ENCODE measurements at regions not wholly inside any gene's neighbourhood (a gene's known extent, or its start where the extent isn't known, plus 50 kb on each side); places are given as distances from the start of the nearest gene placed in this dataset.
A peak's percentile ranks its signal among the peaks of the same experiment; 100 is the strongest.

GRCh38 chr20:51888291-51888690, 86.0 kb upstream of the SALL4 start:
- TF ChIP-seq, protein P1, sequence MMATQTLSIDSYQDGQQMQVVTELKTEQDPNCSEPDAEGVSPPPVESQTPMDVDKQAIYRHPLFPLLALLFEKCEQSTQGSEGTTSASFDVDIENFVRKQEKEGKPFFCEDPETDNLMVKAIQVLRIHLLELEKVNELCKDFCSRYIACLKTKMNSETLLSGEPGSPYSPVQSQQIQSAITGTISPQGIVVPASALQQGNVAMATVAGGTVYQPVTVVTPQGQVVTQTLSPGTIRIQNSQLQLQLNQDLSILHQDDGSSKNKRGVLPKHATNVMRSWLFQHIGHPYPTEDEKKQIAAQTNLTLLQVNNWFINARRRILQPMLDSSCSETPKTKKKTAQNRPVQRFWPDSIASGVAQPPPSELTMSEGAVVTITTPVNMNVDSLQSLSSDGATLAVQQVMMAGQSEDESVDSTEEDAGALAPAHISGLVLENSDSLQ (IDR thresholded peaks at IDR 0.05) = no peak
- no peak for TF ChIP-seq HDGF (IDR thresholded peaks at IDR 0.05; ENCODE audit: borderline replicate concordance)
- TF ChIP-seq FOXK2 (IDR thresholded peaks at IDR 0.05) = no peak
- no peak for TF ChIP-seq L3MBTL2 (conservative IDR thresholded peaks at IDR 0.05)
- no peak for TF ChIP-seq LEF1 (IDR thresholded peaks at IDR 0.05; ENCODE audit: borderline replicate concordance)
- TF ChIP-seq SP1 (IDR thresholded peaks at IDR 0.05) = no peak
- CTCF ChIA-PET = no interaction called here
- DNase-seq (ENCODE audit: extremely low spot score) = no peak
- POLR2A ChIA-PET = no interaction called here

DNA sequence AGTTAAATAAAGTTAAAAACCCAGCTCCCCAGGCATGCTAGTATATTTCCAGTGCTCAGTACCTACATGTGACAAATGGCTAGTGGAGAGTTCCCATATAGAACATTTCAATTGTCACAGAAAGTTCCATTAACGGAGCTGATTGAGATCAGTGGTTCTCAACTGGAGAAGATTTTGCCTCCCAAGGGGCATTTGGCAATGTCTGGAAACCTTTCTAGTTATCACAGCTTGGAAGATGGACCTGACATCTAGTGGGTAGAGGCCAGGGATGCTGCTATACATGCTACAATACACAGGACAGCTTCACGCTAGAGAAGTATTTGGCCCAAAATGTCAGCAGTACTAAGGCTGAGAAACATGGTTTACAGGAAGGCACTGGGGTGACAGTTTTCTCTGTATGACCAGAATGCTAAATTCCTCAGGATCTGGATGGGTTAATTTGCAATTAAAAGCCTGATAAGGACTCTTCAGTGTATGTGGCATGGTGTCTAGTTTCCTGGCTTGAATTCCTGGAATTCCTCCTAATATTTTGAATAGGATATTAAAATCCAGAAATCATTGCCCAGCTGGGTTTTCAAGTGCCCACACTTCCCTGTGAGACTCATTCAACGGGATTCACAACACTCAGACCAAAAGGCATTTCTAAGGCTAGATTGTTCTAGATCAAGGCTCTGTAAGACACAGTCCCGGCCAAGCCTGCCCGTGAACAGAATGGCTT, 84.7 kb upstream of the SALL4 start:
- ChIA-PET CTCF (interaction anchor here (0.5 to 0.6 kb wide), 2 partner anchors 15 to 42 kb away, joined by 3 to 4 read pairs; no protein-coding TSS in a partner anchor), POLR2A (no interaction called here)
- no peak for DNase-seq (ENCODE audit: extremely low spot score)
- no peak for TF ChIP-seq FOXK2 (IDR thresholded peaks at IDR 0.05)

DNA sequence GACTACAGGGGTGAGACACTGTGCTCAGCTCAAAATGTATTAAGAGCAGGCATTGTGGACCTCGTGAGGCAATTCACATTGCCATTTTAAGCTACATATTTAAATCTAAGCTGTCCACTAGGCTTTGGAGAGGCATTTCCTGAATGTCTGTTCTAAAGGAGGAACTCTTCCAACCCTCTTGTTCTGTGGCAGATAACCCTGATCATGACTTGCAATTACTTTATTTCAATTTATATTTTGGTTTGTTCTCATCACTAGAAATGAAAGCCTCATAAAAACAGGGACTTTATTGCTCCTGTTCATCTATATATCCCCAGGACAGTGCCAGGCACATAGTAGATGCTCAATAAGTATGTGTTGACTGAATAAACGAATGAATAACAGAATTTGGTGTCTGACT, 84.0 kb upstream of the SALL4 start:
- POLR2A ChIA-PET = no interaction called here
- CTCF ChIA-PET = interaction anchor here (0.5 kb wide), 1 partner anchor 15 kb away, joined by 3 read pairs; no protein-coding TSS in a partner anchor
- TF ChIP-seq FOXA1 (IDR thresholded peaks at IDR 0.05) (no peak), LEF1 (IDR thresholded peaks at IDR 0.05; ENCODE audit: borderline replicate concordance) (no peak), TARDBP (IDR thresholded peaks at IDR 0.05) (no peak), CTBP1 (IDR thresholded peaks at IDR 0.05; ENCODE audit: borderline replicate concordance) (no peak), ZNF384 (IDR thresholded peaks at IDR 0.05) (no peak), ELF4 (IDR thresholded peaks at IDR 0.05) (no peak), L3MBTL2 (conservative IDR thresholded peaks at IDR 0.05) (no peak), ARNT (IDR thresholded peaks at IDR 0.05) (no peak), FOXM1 (IDR thresholded peaks at IDR 0.05; ENCODE audit: borderline replicate concordance) (no peak), HDGF (IDR thresholded peaks at IDR 0.05; ENCODE audit: borderline replicate concordance) (no peak), BHLHE40 (IDR thresholded peaks at IDR 0.05; ENCODE audit: borderline replicate concordance) (no peak), FOXK2 (IDR thresholded peaks at IDR 0.05) (no peak), NFRKB (IDR thresholded peaks at IDR 0.05) (no peak), SP1 (IDR thresholded peaks at IDR 0.05) (no peak), SUZ12 (IDR thresholded peaks at IDR 0.05) (no peak)
- TF ChIP-seq, protein P1 (IDR thresholded peaks at IDR 0.05) = no peak
- no peak for DNase-seq (ENCODE audit: extremely low spot score)

DNA sequence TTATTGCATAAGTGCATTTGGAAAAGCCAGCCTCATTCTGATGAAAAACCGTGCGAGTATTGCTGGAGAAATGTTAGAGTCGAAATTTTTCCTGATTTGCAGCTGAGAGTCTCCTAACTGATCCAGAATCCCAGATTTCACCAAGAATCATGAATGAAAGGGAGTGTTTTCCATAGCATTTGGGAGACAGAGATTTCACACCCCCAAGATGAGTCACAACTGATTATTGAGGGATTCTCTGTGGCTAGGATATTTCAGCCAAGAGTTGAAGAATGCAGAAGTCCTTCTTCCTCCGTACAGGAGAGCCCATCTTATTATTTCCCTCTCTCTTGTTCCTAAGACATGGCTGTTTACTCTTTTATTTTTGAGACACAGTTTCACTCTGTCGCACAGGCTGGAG, 82.2 kb upstream of the SALL4 start:
- POLR2A ChIA-PET = no interaction called here
- no peak for TF ChIP-seq LEF1 (IDR thresholded peaks at IDR 0.05; ENCODE audit: borderline replicate concordance)
- no peak for TF ChIP-seq HDGF (IDR thresholded peaks at IDR 0.05; ENCODE audit: borderline replicate concordance)
- TF ChIP-seq L3MBTL2 (conservative IDR thresholded peaks at IDR 0.05) = no peak
- no peak for TF ChIP-seq NFRKB (IDR thresholded peaks at IDR 0.05)
- CTCF ChIA-PET = no interaction called here
- DNase-seq (ENCODE audit: extremely low spot score) = no peak

DNA sequence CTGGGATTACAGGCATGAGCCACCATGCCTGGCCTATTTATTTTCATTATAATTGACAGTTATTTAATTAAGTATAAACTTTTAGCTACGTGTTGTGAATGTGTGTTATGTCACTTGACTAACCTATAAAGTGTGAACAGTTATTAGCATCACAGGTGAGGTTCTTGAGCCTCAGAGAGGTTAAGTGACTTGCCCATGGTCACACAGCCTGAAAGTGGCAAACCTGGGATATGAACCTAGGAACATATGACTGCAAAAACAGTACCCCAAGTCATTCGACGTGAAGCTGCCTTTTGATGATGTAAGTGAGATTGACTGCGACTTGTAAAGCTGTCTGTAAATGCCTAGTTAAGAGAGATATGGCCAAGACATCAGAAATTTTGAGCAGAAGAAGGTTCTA, 77.9 kb upstream of the SALL4 start:
- TF ChIP-seq SP1 (IDR thresholded peaks at IDR 0.05) (no peak), HDGF (IDR thresholded peaks at IDR 0.05; ENCODE audit: borderline replicate concordance) (no peak), BHLHE40 (IDR thresholded peaks at IDR 0.05; ENCODE audit: borderline replicate concordance) (no peak), NFRKB (IDR thresholded peaks at IDR 0.05) (no peak), ZNF384 (IDR thresholded peaks at IDR 0.05) (no peak)
- TF ChIP-seq, protein P1 (IDR thresholded peaks at IDR 0.05) = no peak
- no peak for DNase-seq (ENCODE audit: extremely low spot score)
- ChIA-PET CTCF (no interaction called here), POLR2A (no interaction called here)

DNA sequence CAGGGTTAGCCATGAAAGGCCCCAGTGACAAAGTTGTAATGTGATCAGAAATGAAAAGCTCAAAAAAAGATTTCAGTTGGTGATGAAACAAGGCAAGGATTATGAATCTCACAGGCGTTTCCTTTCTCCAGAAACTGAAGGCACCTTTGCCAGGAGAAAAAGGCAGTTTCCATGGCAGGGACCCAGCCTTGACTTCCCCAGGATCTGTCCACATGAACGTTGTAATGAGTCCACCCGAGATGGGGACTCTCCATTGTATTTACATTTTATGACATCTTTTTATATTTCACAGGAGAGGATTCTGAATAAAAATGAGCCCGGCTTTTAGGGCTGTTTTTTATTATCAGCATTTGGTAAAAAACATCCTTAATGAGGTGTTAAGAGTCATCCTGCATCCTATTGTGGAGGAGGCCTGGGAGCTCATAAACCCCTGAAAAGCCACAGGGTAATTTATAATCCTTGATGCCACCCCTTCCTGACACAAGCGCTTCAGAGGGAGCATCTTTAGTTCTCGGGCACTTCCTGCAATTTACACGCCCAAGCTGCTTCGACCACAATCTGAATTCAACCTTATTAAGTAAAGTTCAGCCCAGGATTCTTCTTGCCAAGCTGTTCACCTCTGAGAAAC, 74.1 kb upstream of the SALL4 start:
- no peak for TF ChIP-seq FOXA1 (IDR thresholded peaks at IDR 0.05)
- ChIA-PET CTCF (interaction anchor here (0.6 kb wide), 1 partner anchor 883 kb away, joined by 5 read pairs; no protein-coding TSS in a partner anchor), POLR2A (interaction anchor here (1.1 kb wide), 1 partner anchor 54 kb away, joined by 4 read pairs; no protein-coding TSS in a partner anchor)
- DNase-seq (ENCODE audit: extremely low spot score) = no peak

GRCh38 chr20:51873652-51874051, 71.3 kb upstream of the SALL4 start:
- no peak for DNase-seq (ENCODE audit: extremely low spot score)
- ChIA-PET POLR2A (interaction anchor here (1.3 kb wide), 1 partner anchor 11 kb away, joined by 3 read pairs; no protein-coding TSS in a partner anchor), CTCF (no interaction called here)
- TF ChIP-seq BHLHE40 (IDR thresholded peaks at IDR 0.05; ENCODE audit: borderline replicate concordance) (no peak), FOXM1 (IDR thresholded peaks at IDR 0.05; ENCODE audit: borderline replicate concordance) (no peak), LEF1 (IDR thresholded peaks at IDR 0.05; ENCODE audit: borderline replicate concordance) (no peak), ELF4 (IDR thresholded peaks at IDR 0.05) (no peak), ZNF384 (IDR thresholded peaks at IDR 0.05) (no peak), NFRKB (IDR thresholded peaks at IDR 0.05) (no peak), FOXA1 (IDR thresholded peaks at IDR 0.05) (no peak)
- TF ChIP-seq, protein P1 (IDR thresholded peaks at IDR 0.05) = peak; percentile 66
